DND-41 (cell line): ENCODE measurements at regions not wholly inside any gene's neighbourhood (a gene's known extent, or its start where the extent isn't known, plus 50 kb on each side); places are given as distances from the start of the nearest gene placed in this dataset.
"Not testable (repeated sequence)": the region's sequence is repeated elsewhere in the genome, so short reads cannot be mapped to it uniquely, and the experiment has no call there.

ENCODE experiments used
- EZH2 ChIP-seq: IDR thresholded peaks from 3 replicates; pipeline ENCODE4 v1.6.1; 2012; ENCODE audit warnings: borderline replicate concordance, low read depth, mild to moderate bottlenecking, moderate library complexity, low read length, inconsistent platforms; ENCODE audit not compliant: severe bottlenecking
- TF ChIP-seq, protein P1 (sequence below): IDR thresholded peaks from 2 replicates; pipeline ENCODE4 v1.5.1; 2012; ENCODE audit warnings: borderline replicate concordance, low read length, moderate library complexity, mild to moderate bottlenecking; ENCODE audit not compliant: poor library complexity, severe bottlenecking; ENCODE audit errors: extremely low read depth

- TF ChIP-seq, protein P1, sequence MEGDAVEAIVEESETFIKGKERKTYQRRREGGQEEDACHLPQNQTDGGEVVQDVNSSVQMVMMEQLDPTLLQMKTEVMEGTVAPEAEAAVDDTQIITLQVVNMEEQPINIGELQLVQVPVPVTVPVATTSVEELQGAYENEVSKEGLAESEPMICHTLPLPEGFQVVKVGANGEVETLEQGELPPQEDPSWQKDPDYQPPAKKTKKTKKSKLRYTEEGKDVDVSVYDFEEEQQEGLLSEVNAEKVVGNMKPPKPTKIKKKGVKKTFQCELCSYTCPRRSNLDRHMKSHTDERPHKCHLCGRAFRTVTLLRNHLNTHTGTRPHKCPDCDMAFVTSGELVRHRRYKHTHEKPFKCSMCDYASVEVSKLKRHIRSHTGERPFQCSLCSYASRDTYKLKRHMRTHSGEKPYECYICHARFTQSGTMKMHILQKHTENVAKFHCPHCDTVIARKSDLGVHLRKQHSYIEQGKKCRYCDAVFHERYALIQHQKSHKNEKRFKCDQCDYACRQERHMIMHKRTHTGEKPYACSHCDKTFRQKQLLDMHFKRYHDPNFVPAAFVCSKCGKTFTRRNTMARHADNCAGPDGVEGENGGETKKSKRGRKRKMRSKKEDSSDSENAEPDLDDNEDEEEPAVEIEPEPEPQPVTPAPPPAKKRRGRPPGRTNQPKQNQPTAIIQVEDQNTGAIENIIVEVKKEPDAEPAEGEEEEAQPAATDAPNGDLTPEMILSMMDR: not testable (repeated sequence)
- TF ChIP-seq EZH2: not testable (repeated sequence)
Measured at GRCh38 chr15:20629526-20629925, 87.9 kb upstream of the GOLGA6L6 start.
